GM21619 (cell line): ENCODE measurements at regions not wholly inside any gene's neighbourhood (a gene's known extent, or its start where the extent isn't known, plus 50 kb on each side); places are given as distances from the start of the nearest gene placed in this dataset.
"Not testable (repeated sequence)": the region's sequence is repeated elsewhere in the genome, so short reads cannot be mapped to it uniquely, and the experiment has no call there.

ENCODE experiments used
- ATAC-seq: cut with Tn5 transposase; IDR thresholded peaks from one replicate; pipeline ENCODE4 v1.9.1; 2021; ENCODE audit not compliant: unreplicated experiment

GRCh38 chr3:188972310-188972709 is 199.5 kb upstream of the TPRG1 start:
- ATAC-seq, result no peak

GRCh38 chr3:188974856-188975599 is 196.7 kb upstream of the TPRG1 start:
- ATAC-seq, result no peak

DNA sequence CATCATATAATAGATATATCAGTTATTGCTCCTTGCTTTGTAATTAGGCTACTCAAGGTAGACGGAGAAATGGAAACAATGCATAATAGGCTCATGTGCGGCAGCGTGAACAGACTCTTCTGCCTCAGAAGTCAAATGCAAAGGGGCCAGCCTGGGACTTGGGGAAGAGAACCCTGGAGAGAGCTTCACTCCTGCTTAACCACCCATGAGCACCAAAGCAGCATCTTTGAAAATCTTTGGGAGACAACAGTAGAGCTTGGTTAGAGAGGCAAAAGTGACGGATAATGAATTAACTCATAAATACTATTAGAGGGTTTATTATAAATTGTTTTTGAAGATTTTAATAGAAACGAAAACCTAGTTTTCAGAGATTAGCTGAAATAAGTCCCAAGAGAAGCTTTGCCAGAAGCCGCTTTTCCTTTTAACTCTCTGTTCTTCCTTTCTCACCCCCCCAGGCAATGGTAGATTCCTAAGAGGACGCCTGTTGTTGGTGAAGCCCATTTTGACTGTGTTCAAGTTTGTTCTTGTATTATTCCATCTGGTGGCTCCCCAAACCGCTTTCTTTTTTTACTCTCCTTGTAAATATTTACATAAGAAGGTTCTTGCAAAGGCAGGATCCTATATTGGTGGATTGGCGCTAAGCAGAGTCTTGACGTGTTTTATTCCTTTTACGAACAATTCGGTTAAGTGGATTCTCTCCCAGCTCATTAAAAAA is 196.0 kb upstream of the TPRG1 start:
- no peak for ATAC-seq

DNA sequence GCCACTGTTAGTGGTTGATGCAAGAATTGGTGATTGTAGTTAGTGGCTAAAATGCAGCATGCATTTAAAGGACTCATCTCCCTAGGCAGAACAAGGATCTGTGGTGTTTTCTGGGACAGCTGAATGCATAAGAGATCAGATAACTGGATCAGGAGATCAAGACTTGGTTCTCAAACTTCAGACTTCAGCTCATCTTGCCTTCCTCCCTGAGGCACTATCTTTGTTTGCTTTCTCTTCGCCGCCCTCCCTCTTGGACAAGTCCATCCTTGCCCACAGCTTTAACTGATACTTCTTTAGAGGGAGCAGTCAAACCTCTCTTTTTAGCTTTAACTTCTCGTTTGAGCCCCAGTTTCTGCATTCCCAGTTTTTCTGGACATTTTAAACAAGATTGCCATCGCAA is 195.4 kb upstream of the TPRG1 start:
- no peak for ATAC-seq

- ATAC-seq, result no peak
Observed at GRCh38 chr3:188978421-188979171, 193.2 kb upstream of the TPRG1 start.

DNA sequence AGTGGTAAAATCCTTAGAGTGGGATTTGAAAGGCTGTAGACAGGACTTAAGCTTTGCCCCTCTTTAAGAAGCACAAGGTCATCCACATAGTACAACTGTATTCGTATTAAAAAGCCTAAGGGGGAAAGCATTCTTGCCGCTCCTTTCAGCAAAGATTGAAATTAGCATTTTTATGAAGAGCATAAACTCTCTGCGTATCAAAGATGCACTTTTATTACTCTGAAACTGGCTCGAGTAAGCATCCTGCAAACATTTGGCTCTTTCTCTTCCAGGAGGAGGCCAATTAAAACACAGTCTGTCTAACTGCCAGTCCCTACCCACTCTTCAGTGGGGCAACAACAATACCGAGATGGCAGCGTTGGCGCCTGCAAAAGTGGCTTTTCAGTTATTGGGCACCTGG is 192.5 kb upstream of the TPRG1 start:
- no peak for ATAC-seq

- no peak for ATAC-seq
Observed at GRCh38 chr3:188979669-188980310, 192.0 kb upstream of the TPRG1 start.

DNA sequence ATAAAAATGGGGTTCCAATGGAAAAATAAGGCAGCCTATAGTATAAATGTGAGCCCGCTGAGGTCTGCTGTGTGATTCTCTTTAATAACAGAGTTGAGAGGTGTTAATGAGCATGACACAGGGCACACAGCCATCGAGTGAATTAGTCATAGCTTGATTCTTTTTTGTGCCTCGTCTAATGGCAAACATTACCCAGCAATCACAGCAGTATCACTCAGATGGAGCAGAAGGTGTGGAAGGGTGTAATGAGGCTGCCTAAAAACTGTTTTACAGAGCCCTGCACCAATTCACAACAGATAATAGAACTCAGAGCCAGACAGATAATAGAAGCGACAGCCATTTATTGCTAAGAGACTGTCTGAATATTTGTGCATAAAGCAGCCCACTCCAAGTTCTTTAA is 178.6 kb upstream of the TPRG1 start:
- no peak for ATAC-seq

DNA sequence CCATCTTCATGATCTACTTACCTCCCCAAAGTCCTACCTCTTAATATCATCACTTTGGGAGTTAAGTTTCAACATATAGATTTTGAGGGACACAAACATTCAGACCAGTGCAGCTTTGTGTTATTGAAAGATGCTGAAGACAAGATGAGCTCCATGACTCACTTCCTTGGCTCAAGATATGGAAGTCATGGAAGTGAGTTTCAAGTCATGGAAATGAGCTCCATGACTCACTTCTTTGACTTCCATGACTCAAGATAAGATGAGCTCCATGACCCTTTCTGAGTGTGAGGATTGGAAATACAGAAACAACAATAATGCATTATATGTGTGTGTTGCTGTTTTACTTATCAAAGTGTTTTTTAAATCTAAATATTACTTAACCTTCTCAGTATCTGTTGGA is 170.2 kb upstream of the TPRG1 start:
- ATAC-seq, result no peak

GRCh38 chr3:189003410-189003809 is 168.4 kb upstream of the TPRG1 start:
- ATAC-seq, result no peak

- no peak for ATAC-seq
Observed at GRCh38 chr3:189013224-189013888, 158.4 kb upstream of the TPRG1 start.

DNA sequence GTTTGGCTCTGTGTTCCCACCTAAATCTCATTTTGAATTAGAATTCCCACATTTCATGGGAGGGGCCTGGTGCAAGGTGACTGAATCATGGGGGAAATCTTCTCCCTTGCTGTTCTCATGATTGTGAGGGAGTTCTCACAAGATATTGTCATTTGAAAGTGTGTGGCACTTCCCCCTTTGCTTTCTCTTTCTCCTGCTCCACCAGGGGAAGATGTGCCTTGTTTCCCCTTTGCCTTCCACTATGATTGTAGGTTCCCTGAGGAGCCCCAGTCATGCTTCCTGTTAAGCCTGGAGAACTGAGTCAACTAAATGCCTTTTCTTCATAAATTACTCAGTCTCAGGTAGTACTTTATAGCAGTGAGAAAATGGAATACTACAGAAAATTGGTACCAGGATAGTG is 157.2 kb upstream of the TPRG1 start:
- no peak for ATAC-seq

DNA sequence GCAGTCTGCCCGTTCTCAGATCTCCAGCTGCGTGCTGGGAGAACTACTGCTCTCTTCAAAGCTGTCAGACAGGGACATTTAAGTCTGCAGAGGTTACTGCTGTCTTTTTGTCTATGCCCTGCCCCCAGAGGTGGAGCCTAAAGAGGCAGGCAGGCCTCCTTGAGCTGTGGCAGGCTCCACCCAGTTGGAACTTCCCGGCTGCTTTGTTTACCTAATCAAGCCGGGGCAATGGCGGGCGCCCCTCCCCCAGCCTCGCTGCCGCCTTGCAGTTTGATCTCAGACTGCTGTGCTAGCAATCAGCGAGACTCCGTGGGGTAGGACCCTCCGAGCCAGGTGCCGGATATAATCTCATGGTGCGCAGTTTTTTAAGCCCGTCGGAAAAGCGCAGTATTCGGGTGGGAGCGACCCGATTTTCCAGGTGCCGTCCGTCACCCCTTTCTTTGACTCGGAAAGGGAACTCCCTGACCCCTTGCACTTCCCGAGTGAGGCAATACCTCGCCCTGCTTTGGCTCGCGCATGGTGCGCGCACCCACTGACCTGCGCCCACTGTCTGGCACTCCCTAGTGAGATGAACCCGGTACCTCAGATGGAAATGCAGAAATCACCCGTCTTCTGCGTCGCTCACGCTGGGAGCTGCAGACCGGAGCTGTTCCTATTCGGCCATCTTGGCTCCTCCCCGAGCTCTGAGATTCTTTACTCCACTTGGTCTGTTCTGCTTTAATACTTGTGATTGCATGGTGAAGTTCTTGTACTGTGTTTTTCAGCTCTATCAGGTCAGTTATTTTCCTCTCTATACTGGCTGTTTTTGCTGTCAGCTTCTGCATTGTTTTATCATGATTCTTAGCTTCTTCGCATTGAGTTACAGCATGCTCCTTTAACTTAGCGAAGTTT is 148.9 kb upstream of the TPRG1 start:
- ATAC-seq, result not testable (repeated sequence)

DNA sequence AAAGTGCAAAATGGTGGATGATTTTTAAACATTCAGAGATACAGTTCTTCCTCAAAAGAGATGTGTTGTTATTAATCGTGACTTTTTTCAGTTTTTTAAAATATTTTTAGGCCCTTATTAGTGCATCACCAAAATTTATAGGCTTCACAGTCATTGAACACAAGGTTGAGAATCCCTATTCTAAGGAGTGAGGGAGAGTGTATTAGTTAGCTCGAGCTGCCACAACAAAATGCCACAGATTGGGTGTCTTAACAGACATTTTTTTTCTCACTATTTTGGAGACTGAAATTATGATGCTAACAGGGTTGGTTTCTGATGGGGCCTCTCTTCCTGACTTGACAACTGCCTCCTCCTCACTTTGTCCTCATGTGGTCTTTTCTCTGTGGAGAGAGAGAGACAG is 145.9 kb upstream of the TPRG1 start:
- ATAC-seq, result no peak

GRCh38 chr3:189027626-189028155 is 144.1 kb upstream of the TPRG1 start:
- no peak for ATAC-seq

GRCh38 chr3:189038773-189039745 is 132.7 kb upstream of the TPRG1 start:
- ATAC-seq, result no peak

DNA sequence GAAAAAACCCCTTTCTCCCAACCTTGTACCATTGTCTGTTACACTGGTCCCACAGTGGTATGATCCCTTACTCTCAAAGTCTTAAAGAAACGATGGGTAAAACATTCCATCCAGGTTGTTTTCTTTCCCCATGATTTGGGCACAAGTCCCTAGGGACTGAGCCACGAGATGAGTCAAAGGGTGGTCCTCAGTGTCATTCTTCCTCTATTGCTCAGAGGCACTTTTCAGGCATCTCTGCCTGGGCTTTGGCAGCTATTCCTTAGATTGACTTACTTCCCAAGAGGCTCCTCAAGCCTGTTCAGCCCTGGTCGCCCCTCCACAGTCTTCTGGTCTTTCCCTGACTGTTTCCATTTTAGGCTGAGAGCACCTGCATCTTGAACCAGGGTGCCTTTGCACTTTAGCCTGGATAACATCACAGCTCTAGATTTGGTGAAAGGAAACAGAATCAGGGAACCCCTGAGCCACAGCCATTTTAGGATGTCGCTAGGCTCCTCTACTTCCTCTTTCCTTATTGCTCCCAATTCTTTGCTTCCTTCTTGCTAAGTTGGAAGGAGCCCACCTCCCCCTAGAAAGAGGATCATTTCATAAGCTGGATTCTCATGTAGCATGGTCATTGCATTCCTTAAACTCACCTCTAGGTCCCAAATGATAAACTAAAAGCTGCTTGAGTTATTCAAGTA is 131.0 kb upstream of the TPRG1 start:
- ATAC-seq, result no peak
